HL-60 (cell line): ENCODE measurements at regions not wholly inside any gene's neighbourhood (a gene's known extent, or its start where the extent isn't known, plus 50 kb on each side); places are given as distances from the start of the nearest gene placed in this dataset.

ENCODE experiments used
- CTCF ChIP-seq: IDR thresholded peaks from one replicate; pipeline ENCODE4 v1.5.1; 2011; ENCODE audit warnings: low read length, control low read depth, inconsistent platforms; ENCODE audit not compliant: insufficient read depth
- GABPA ChIP-seq: IDR thresholded peaks from 2 replicates; pipeline ENCODE4 v1.6.1; 2012; ENCODE audit warnings: low read depth
- POLR2AphosphoS5 ChIP-seq: IDR thresholded peaks from 2 replicates; pipeline ENCODE4 v1.6.1; 2012; ENCODE audit warnings: low read depth
- REST ChIP-seq: IDR thresholded peaks from 2 replicates; pipeline ENCODE4 v1.6.1; 2012; ENCODE audit warnings: low read depth; ENCODE audit not compliant: insufficient replicate concordance

GRCh38 chr2:188091220-188091619, 200.5 kb upstream of the GULP1 start:
- TF ChIP-seq POLR2AphosphoS5 (no peak), CTCF (no peak), REST (no peak), GABPA (no peak)
